ENCODE measurements at regions not wholly inside any gene's neighbourhood (a gene's known extent, or its start where the extent isn't known, plus 50 kb on each side); places are given as distances from the start of the nearest gene placed in this dataset.

GRCh38 chr7:69467826-69468225 lies 130.4 kb upstream of the AUTS2 start:
- Histone ChIP-seq H3K27ac (ENCODE audit: low read depth, low read length) (no peak overlapping the region), H3K27me3 (ENCODE audit: control insufficient read depth, low read length) (no peaks in the 10 kb centered on the region), H3F3A (ENCODE audit: control insufficient read depth, insufficient read depth) (no peaks in the 10 kb centered on the region), H4K20me1 (ENCODE audit: control insufficient read depth, insufficient read depth, low read depth, low read length) (no peaks in the 10 kb centered on the region), H3K4me2 (ENCODE audit: low read length) (no peak overlapping the region), H3K36me3 (ENCODE audit: control insufficient read depth, low read length) (no peaks in the 10 kb centered on the region), H3K9me3 (ENCODE audit: control insufficient read depth, insufficient read depth, low read length) (0 out of 2 replicates have a peak, but pooled peaks cover 3% of the 10 kb centered on the region), H3K79me2 (ENCODE audit: control insufficient read depth, low read length) (no peaks in the 10 kb centered on the region), H3K4me3 (ENCODE audit: low read length) (no peak overlapping the region), H3K9me2 (replicated peaks; ENCODE audit: control insufficient read depth, low read length) (no peaks in the 10 kb centered on the region), H3K4me1 (ENCODE audit: control insufficient read depth, low read length) (no peaks in the 10 kb centered on the region)
- no peak for TF ChIP-seq EZH2phosphoT487 (IDR thresholded peaks at IDR 0.05; ENCODE audit: borderline replicate concordance, low read length)
- no peak for TF ChIP-seq CTCF (IDR thresholded peaks at IDR 0.05; ENCODE audit: low read depth, low read length, poor library complexity, severe bottlenecking)

- no peaks in the 10 kb centered on the region for H3K27me3 ChIP-seq (ENCODE audit: control insufficient read depth, low read length)
- H3F3A ChIP-seq (ENCODE audit: control insufficient read depth, insufficient read depth): no peaks in the 10 kb centered on the region
- H3K4me2 ChIP-seq (ENCODE audit: low read length): no peak overlapping the region
- no peaks in the 10 kb centered on the region for H3K36me3 ChIP-seq (ENCODE audit: control insufficient read depth, low read length)
- no peak overlapping the region for H3K4me3 ChIP-seq (ENCODE audit: low read length)
- no peaks in the 10 kb centered on the region for H3K9me2 ChIP-seq (replicated peaks; ENCODE audit: control insufficient read depth, low read length)
- TF ChIP-seq EZH2phosphoT487 (IDR thresholded peaks at IDR 0.05; ENCODE audit: borderline replicate concordance, low read length) (no peak), CTCF (IDR thresholded peaks at IDR 0.05; ENCODE audit: low read depth, low read length, poor library complexity, severe bottlenecking) (no peak)
- no peaks in the 10 kb centered on the region for H3K4me1 ChIP-seq (ENCODE audit: control insufficient read depth, low read length)
- H4K20me1 ChIP-seq (ENCODE audit: control insufficient read depth, insufficient read depth, low read depth, low read length): no peaks in the 10 kb centered on the region
- H3K27ac ChIP-seq (ENCODE audit: low read depth, low read length): no peak overlapping the region
- no peaks in the 10 kb centered on the region for H3K79me2 ChIP-seq (ENCODE audit: control insufficient read depth, low read length)
- H3K9me3 ChIP-seq (ENCODE audit: control insufficient read depth, insufficient read depth, low read length): no peaks in the 10 kb centered on the region
These were observed 121.9 kb upstream of the AUTS2 start for GRCh38 chr7:69476416-69476815.

GRCh38 chr7:69482676-69483075 lies 115.6 kb upstream of the AUTS2 start:
- Histone ChIP-seq H4K20me1 (ENCODE audit: control insufficient read depth, insufficient read depth, low read depth, low read length) (no peaks in the 10 kb centered on the region), H3K27me3 (ENCODE audit: control insufficient read depth, low read length) (peaks cover 9% of the 10 kb centered on the region), H3K9me3 (ENCODE audit: control insufficient read depth, insufficient read depth, low read length) (no peaks in the 10 kb centered on the region), H3F3A (ENCODE audit: control insufficient read depth, insufficient read depth) (no peaks in the 10 kb centered on the region), H3K4me1 (ENCODE audit: control insufficient read depth, low read length) (no peaks in the 10 kb centered on the region), H3K9me2 (replicated peaks; ENCODE audit: control insufficient read depth, low read length) (no peaks in the 10 kb centered on the region), H3K36me3 (ENCODE audit: control insufficient read depth, low read length) (no peaks in the 10 kb centered on the region), H3K4me2 (ENCODE audit: low read length) (no peak overlapping the region), H3K79me2 (ENCODE audit: control insufficient read depth, low read length) (no peaks in the 10 kb centered on the region), H3K27ac (ENCODE audit: low read depth, low read length) (no peak overlapping the region), H3K4me3 (ENCODE audit: low read length) (no peak overlapping the region)
- TF ChIP-seq EZH2phosphoT487 (IDR thresholded peaks at IDR 0.05; ENCODE audit: borderline replicate concordance, low read length) (no peak), CTCF (IDR thresholded peaks at IDR 0.05; ENCODE audit: low read depth, low read length, poor library complexity, severe bottlenecking) (no peak)

GRCh38 chr7:69489533-69489932 lies 108.7 kb upstream of the AUTS2 start:
- no peaks in the 10 kb centered on the region for H3K79me2 ChIP-seq (ENCODE audit: control insufficient read depth, low read length)
- no peak overlapping the region for H3K4me3 ChIP-seq (ENCODE audit: low read length)
- no peaks in the 10 kb centered on the region for H3K9me3 ChIP-seq (ENCODE audit: control insufficient read depth, insufficient read depth, low read length)
- peaks cover 15% of the 10 kb centered on the region for H3K4me1 ChIP-seq (ENCODE audit: control insufficient read depth, low read length)
- H3K9me2 ChIP-seq (replicated peaks; ENCODE audit: control insufficient read depth, low read length): no peaks in the 10 kb centered on the region
- H3F3A ChIP-seq (ENCODE audit: control insufficient read depth, insufficient read depth): no peaks in the 10 kb centered on the region
- H3K36me3 ChIP-seq (ENCODE audit: control insufficient read depth, low read length): no peaks in the 10 kb centered on the region
- H3K27ac ChIP-seq (ENCODE audit: low read depth, low read length): no peak overlapping the region
- H3K27me3 ChIP-seq (ENCODE audit: control insufficient read depth, low read length): peaks cover 11% of the 10 kb centered on the region
- no peaks in the 10 kb centered on the region for H4K20me1 ChIP-seq (ENCODE audit: control insufficient read depth, insufficient read depth, low read depth, low read length)
- TF ChIP-seq EZH2phosphoT487 (IDR thresholded peaks at IDR 0.05; ENCODE audit: borderline replicate concordance, low read length): no peak
- TF ChIP-seq CTCF (IDR thresholded peaks at IDR 0.05; ENCODE audit: low read depth, low read length, poor library complexity, severe bottlenecking): no peak
- no peak overlapping the region for H3K4me2 ChIP-seq (ENCODE audit: low read length)

Data from DOHH2 (cell line).